ENCODE measurements at regions not wholly inside any gene's neighbourhood (a gene's known extent, or its start where the extent isn't known, plus 50 kb on each side); places are given as distances from the start of the nearest gene placed in this dataset.
"Not testable (repeated sequence)": the region's sequence is repeated elsewhere in the genome, so short reads cannot be mapped to it uniquely, and the experiment has no call there.

- DNase-seq = no peak
These were observed 894.3 kb downstream of the DIAPH3 start for GRCh38 chr13:59269476-59269875.

DNA sequence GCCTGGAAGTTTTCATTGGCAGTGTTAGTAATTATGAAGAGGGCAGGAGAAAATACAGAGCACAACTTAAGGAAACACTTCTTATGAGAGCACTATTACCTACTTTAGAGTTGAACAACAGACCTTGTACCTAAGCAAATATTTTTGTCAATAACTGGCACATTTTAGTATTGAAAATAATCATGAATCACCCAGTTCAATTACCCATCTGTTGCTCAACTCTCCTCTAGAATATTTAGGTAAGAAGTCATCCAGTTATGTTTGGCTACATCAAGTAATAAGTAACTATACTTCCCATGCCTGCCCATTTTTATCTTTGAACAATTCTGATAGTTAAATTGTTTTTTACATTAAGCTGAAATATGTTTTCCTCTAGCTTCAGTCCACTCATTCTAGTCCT is 893.4 kb downstream of the DIAPH3 start:
- DNase-seq = no peak

- DNase-seq = no peak
These were observed 888.6 kb downstream of the DIAPH3 start for GRCh38 chr13:59274958-59275727.

DNA sequence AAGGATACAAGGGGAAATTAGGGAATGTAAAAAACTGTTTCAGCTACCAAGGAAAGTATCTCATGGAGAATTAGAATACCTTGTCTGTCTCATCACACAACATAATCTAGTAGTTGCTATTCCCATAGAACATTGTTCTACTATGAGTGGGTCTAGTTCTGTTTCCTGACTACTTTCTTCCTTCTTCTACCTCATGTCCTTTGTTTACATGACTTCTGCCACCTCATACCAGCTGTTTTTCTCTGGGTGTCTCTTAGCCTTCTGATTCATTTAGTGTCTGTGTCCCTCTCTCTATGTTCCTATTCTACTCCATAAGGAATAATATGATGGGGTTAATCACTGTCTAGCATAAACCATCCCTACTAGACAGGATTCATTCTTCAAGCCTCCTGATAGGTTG is 887.3 kb downstream of the DIAPH3 start:
- no peak for DNase-seq

DNA sequence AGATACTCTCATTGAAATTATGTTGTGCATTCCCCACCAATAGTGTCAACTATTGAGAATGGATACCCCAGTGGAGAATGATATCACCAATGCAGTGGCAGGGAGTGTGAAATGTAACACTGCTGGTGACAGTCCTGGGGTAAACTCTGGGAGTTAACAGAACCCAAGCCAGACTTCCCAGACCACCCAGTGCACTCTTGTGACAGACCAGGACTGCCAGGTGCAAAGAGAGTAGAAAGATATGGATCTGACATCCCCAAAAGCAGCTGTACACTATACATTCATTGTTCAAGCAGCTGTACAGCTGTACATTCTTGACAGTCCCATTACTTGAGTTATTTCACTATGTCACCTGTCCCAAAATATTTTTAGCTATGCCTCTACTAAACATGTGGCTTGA is 886.6 kb downstream of the DIAPH3 start:
- DNase-seq = no peak

- DNase-seq = no peak
These were observed 884.7 kb downstream of the DIAPH3 start for GRCh38 chr13:59279028-59279427.

GRCh38 chr13:59279576-59279975 is 884.2 kb downstream of the DIAPH3 start:
- DNase-seq = no peak

DNA sequence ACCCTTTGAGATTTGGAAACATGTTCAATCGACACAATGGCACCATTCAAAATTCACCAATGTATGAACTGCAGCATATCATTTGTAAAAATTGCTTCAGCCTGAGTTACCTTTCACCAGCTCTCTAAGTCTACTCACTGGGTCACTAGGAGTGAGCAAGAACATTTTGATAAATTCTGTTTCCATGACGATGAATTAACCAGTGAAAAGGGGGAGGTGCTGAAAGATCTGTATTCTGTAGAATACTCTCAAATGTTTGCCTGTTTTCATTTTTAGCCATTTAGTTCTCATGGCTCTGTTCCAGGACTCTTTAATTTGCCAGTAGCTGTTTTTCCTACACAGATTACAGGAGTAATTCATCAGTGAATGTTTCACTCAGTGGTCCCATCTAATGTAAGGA is 883.4 kb downstream of the DIAPH3 start:
- no peak for DNase-seq

DNA sequence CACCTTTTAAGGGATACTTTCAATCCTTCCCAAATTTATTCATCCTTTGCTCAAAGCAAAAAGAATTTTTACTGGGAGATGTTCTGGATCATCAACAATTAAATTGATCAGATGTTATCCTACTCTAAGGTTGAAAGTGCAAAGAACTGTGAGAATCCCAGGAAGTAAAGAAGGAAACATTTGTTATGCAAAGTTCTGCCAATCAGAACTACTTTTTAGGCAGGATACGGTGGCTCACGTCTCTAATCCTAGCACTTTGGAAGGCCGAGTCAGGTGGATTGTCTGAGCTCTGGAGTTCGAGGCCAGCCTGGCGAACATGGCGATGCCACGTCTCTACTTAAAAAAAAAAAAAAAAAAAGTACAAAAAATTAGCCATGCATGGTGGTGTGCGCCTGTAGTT is 882.3 kb downstream of the DIAPH3 start:
- no peak for DNase-seq

DNA sequence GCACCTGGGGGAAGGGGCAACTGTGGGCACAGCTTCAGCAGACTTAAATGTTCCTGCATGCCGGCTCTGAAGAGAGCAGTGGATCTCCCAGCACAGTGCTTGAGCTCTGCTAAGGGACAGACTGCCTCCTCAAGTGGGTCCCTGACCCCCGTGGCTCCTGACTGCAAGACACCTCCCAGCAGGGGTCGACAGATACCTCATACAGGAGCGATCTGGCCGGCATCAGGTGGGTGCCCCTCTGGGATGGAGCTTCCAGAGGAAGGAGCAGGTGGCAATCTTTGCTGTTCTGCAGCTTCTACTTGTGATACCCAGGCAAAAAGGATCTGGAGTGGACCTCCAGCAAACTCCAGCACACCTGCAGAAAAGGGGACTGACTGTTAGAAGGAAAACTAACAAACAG is 871.5 kb downstream of the DIAPH3 start:
- not testable (repeated sequence) for DNase-seq

GRCh38 chr13:59299584-59299983 is 864.1 kb downstream of the DIAPH3 start:
- DNase-seq = no peak

- DNase-seq = no peak
These were observed 863.2 kb downstream of the DIAPH3 start for GRCh38 chr13:59300355-59301173.

DNA sequence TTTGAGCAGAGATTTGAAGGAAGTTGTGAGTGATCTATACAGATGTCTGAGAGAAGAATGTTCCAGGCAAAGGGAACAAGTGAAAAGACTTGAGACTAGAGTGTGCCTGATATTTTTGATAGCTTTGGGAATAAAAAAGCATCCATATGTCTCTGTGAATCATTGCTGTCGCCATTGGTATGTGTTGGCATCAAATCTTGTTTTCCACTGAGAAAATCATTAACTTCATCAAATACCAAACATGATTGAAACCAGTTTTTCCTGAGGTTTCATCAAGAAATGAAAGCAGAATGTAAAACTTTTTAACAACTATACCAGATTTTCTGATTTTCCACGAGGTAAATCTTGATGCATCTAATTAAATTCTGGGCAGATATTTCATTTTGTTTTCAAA is 862.6 kb downstream of the DIAPH3 start:
- no peak for DNase-seq

DNA sequence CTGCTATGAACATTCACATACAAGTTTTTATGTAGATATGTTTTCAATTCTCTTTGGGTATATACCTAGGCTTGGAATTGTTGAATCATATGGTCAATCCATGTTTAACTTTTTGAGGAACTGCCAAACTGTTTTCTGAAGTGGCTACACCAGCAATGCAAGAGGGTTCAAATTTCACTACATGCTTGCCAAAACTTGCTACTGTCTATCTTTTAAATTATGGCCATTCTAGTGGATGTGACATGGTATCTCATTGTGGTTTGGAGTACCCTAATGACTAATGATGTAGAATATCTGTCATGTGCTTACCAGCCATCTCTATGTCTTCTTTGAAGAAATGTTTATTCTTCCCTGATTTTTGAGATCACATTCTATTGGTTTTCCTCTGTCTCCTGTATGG is 860.3 kb downstream of the DIAPH3 start:
- DNase-seq = no peak

GRCh38 chr13:59304596-59304995 is 859.1 kb downstream of the DIAPH3 start:
- no peak for DNase-seq

GRCh38 chr13:59305896-59306295 is 857.8 kb downstream of the DIAPH3 start:
- no peak for DNase-seq

GRCh38 chr13:59312776-59313175 is 851.0 kb downstream of the DIAPH3 start:
- no peak for DNase-seq

- DNase-seq = peak; percentile 4
These were observed 845.3 kb downstream of the DIAPH3 start for GRCh38 chr13:59318320-59318930.

GRCh38 chr13:59319276-59319675 is 844.5 kb downstream of the DIAPH3 start:
- DNase-seq = no peak

GRCh38 chr13:59320021-59320420 is 843.7 kb downstream of the DIAPH3 start:
- DNase-seq = no peak

DNA sequence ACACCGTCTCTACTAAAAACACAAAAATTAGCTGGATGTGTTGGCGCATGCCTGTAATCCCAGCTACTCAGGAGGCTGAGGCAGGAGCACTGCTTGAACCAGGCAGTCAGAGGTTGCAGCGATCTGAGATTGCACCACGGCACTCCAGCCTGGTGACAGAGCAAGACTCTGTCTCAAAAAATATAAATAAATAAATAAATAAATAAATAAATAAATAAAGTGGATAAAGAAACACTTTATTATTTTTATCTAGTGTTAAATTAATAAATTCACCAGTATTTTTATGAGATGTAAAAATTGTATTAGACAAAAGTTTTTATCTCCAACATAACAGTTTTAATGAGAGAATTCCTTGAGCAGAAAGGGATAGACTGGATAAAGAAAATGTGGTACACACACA is 839.3 kb downstream of the DIAPH3 start:
- DNase-seq = not testable (repeated sequence)

DNA sequence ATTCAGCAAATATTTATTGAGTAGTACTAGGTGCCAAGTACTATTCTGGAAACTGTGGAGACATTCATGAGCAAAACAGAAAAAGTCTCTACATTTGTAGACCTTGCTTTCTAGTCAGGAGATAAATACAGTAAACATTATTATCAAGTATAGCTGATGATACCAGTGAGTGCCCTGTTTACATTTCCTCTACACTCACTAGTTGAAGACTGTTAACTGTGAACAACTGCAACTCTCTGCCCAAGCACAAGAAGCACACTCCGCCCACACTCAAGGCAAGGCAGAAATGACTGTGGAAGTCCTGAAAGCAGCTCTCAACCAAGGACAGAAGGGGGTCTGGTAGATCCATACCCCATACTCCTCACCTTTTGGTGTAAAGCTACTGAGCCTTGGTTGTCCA is 837.0 kb downstream of the DIAPH3 start:
- DNase-seq = no peak

DNA sequence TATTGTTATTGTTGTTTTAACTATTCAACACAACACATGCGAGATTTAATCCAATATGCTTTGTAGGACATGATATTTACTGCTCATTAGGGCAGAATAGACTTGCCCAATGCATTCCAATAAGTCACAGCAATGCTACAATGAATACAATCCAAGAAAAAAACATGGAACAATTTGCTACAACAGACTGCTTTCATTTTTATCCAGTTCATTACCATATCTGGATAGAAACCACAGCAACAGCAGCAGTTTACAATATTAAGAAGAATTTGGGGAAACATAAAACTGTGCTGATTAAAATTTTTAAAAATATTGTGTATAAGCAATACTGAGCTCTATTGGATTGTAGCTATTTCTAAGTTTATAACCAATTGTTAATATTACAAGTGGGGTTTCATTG is 833.0 kb downstream of the DIAPH3 start:
- DNase-seq = no peak

GRCh38 chr13:59332966-59333365 is 830.8 kb downstream of the DIAPH3 start:
- no peak for DNase-seq
